ENCODE measurements at regions not wholly inside any gene's neighbourhood (a gene's known extent, or its start where the extent isn't known, plus 50 kb on each side); places are given as distances from the start of the nearest gene placed in this dataset.

DNA sequence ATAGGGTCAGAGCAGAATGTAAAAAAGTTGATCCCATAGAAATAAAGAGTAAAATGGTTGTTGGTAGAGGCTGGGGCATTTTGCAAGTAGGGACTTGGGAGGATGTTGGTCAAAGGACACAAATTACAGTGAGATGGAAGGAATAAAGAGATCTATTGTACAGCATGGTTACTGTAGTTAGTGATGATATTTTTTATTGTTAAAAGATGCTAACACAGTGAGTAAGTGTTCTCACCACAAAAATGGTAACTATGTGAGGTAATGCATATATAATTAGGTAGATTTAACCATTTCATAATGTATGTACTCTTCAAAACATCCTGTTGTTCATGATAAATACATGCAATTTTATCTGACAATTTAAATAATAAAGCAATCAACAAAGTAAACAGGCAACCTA, 280.7 kb upstream of the MAGI2 start:
- TF ChIP-seq, protein P1, sequence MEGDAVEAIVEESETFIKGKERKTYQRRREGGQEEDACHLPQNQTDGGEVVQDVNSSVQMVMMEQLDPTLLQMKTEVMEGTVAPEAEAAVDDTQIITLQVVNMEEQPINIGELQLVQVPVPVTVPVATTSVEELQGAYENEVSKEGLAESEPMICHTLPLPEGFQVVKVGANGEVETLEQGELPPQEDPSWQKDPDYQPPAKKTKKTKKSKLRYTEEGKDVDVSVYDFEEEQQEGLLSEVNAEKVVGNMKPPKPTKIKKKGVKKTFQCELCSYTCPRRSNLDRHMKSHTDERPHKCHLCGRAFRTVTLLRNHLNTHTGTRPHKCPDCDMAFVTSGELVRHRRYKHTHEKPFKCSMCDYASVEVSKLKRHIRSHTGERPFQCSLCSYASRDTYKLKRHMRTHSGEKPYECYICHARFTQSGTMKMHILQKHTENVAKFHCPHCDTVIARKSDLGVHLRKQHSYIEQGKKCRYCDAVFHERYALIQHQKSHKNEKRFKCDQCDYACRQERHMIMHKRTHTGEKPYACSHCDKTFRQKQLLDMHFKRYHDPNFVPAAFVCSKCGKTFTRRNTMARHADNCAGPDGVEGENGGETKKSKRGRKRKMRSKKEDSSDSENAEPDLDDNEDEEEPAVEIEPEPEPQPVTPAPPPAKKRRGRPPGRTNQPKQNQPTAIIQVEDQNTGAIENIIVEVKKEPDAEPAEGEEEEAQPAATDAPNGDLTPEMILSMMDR (IDR thresholded peaks at IDR 0.05; ENCODE audit: low read depth, low read length, missing control alignments) = no peak
- no peak for DNase-seq (ENCODE audit: low read depth)
- no peak overlapping the region for H3K4me3 ChIP-seq (ENCODE audit: low read depth, low read length)

DNA sequence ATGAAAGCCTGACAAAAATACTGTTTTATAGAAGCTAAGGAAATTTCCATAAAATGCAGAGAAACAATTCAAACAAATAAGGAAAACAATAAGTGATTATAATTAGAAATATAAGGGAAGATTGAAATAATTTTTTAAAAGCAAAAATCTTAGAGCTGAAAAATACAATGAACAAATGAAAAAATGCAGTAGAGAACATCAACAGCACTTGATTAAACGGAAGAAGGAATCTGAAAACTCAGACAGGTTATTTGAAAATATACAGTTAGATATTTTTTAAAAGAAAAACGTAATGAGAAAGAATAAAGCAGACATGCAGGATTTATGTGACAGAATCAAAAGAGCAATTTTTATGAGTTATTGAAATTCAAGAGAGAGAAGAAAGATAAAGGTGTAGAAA, 279.1 kb upstream of the MAGI2 start:
- DNase-seq (ENCODE audit: low read depth) = no peak
- TF ChIP-seq, protein P1 (IDR thresholded peaks at IDR 0.05; ENCODE audit: low read depth, low read length, missing control alignments) = no peak
- no peak overlapping the region for H3K4me3 ChIP-seq (ENCODE audit: low read depth, low read length)

GRCh38 chr7:79730971-79731370, 277.5 kb upstream of the MAGI2 start:
- TF ChIP-seq, protein P1 (IDR thresholded peaks at IDR 0.05; ENCODE audit: low read depth, low read length, missing control alignments) = no peak
- DNase-seq (ENCODE audit: low read depth) = no peak
- H3K4me3 ChIP-seq (ENCODE audit: low read depth, low read length) = no peak overlapping the region

- DNase-seq (ENCODE audit: low read depth) = no peak
- no peak overlapping the region for H3K4me3 ChIP-seq (ENCODE audit: low read depth, low read length)
- TF ChIP-seq, protein P1 (IDR thresholded peaks at IDR 0.05; ENCODE audit: low read depth, low read length, missing control alignments) = no peak
Measured at GRCh38 chr7:79723833-79724618, 270.6 kb upstream of the MAGI2 start.

DNA sequence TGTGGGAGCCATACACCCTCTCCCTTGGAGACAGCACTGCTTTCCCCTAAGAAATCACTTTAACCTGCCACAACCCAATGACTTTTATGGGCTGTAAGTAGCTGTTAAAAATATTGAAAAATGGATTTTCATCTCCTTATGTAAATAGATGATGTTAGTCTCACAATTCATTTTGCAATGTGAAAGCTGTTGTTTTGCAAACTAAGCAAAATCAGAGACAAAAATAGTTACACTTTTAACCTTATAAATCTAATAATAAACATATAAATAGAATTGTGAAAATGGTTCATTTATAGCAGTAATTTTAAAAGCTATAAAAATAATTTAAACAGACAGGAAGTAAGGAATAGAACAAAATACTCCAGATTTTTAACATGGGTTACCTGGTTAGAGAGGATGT, 268.8 kb upstream of the MAGI2 start:
- DNase-seq (ENCODE audit: low read depth) = no peak
- TF ChIP-seq, protein P1 (IDR thresholded peaks at IDR 0.05; ENCODE audit: low read depth, low read length, missing control alignments) = no peak
- no peak overlapping the region for H3K4me3 ChIP-seq (ENCODE audit: low read depth, low read length)

- no peak overlapping the region for H3K4me3 ChIP-seq (ENCODE audit: low read depth, low read length)
- no peak for DNase-seq (ENCODE audit: low read depth)
- TF ChIP-seq, protein P1 (IDR thresholded peaks at IDR 0.05; ENCODE audit: low read depth, low read length, missing control alignments) = no peak
Measured at GRCh38 chr7:79719216-79719615, 265.7 kb upstream of the MAGI2 start.

DNA sequence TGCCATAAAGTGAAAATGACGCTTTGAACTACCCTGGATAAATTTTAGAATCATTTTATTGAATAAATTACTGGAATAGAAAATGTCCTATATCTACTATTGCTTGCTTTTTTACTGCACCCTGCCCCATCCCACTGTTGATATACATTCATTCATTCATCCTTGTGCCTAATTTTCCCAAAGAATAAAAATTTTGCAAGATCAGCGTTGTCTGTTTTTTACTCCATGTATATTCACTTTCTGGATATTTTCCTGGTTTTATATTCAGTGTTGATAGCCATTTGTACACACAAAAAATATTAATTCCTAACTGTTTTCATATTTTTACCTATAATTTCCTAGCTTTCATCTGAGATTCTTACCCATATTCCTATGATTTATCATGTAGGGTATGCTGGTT, 262.9 kb upstream of the MAGI2 start:
- TF ChIP-seq, protein P1 (IDR thresholded peaks at IDR 0.05; ENCODE audit: low read depth, low read length, missing control alignments) = no peak
- H3K4me3 ChIP-seq (ENCODE audit: low read depth, low read length) = no peak overlapping the region
- no peak for DNase-seq (ENCODE audit: low read depth)
